ENCODE measurements at regions not wholly inside any gene's neighbourhood (a gene's known extent, or its start where the extent isn't known, plus 50 kb on each side); places are given as distances from the start of the nearest gene placed in this dataset.

DNA sequence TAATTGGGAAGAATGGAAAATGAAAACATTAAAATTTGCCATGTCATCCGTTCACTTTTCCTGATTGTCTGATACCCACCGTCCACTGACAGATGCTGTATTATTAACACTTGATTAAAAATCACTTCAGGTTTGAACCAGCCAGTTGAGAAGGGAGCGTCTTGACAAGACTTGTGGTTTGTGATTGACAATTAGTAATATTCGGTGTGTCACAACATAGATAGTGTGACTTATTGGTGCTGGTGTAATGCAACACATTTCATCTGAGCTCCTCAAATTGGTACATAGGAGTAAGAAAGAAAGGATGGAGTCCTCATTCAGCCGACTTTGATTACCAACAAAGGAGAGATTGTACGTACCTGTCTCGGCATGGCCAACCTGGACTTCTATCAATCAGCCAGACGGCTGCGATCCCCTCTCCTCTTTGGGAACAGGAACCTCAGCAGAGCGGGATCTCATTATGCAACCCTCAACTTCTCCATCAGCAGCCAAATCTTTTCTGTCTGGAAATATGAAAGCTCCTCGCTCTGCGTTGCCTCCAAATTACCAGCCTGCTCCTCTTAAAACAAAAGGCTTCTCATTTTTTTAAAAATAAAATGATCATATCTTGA lies 211.7 kb upstream of the MVB12B start:
- no peaks in the 10 kb centered on the region for H3K79me2 ChIP-seq (ENCODE audit: control insufficient read depth, insufficient read depth, low read length)
- ChIA-PET POLR2A (interaction anchor here (0.6 to 1.0 kb wide), 3 partner anchors 30 to 317 kb away, joined by 3 read pairs; no protein-coding TSS in a partner anchor), CTCF (ENCODE audit: low intra/inter-chr PET ratio) (no interaction called here)
- H3K36me3 ChIP-seq (ENCODE audit: control insufficient read depth, insufficient read depth, low read length) = no peaks in the 10 kb centered on the region
- in situ Hi-C loops (cut with MboI) (no loop called here), intact Hi-C loops (cut with micrococcal nuclease) (no loop called here)
- H3K27ac ChIP-seq (ENCODE audit: extremely low read depth, low read depth, low read length) = no peak overlapping the region
- BruUV-seq (replicated peaks) = no TSS peak
- no peaks in the 10 kb centered on the region for H4K20me1 ChIP-seq (replicated peaks; ENCODE audit: control insufficient read depth, insufficient read depth, low read length)
- no peaks in the 10 kb centered on the region for H3K9me3 ChIP-seq (replicated peaks; ENCODE audit: control insufficient read depth, insufficient read depth, low read depth, low read length)
- ATAC-seq (no peak), FAIRE-seq (no peak), DNase-seq (ENCODE audit: extremely low read depth in 1 of 4, low spot score in 3 of 4) (no peak)
- no peaks in the 10 kb centered on the region for H3K9me1 ChIP-seq (ENCODE audit: control insufficient read depth, insufficient read depth, low read length)
- H3K9ac ChIP-seq (ENCODE audit: insufficient read depth in 1 of 2, low read depth in 2 of 2, low read length in 2 of 2) = no peak overlapping the region
- H3K4me2 ChIP-seq (ENCODE audit: insufficient read depth, low read length) = no peak overlapping the region
- 0% methylated on average over 12 of the region's 12 CpGs for WGBS (ENCODE audit: insufficient coverage, low coverage, missing lambda C conversion rate)
- H2AFZ ChIP-seq (ENCODE audit: low read depth, low read length) = no peak overlapping the region
- peaks cover 4 to 41% of the 10 kb centered on the region in 2 experiments; a peak in 4 of 5 replicates for H3K27me3 ChIP-seq (ENCODE audit: control insufficient read depth in 2 of 2, insufficient read depth in 2 of 2, low read length in 2 of 2)
- no peaks in the 10 kb centered on the region for H3K4me1 ChIP-seq (replicated peaks in 1 of 2; ENCODE audit: control insufficient read depth in 2 of 2, insufficient read depth in 2 of 2, low read length in 2 of 2)
- no peak for TF ChIP-seq TCFL5 (CRISPR knock-in tag; conservative IDR thresholded peaks at IDR 0.05)
- no peak for TF ChIP-seq ZNF354B (CRISPR knock-in tag; IDR thresholded peaks at IDR 0.05)
- TF ChIP-seq MAFG (tag; conservative IDR thresholded peaks at IDR 0.05) = 0 out of 2 replicates have a peak, but pooled peaks have one; percentile 30
- H3K4me3 ChIP-seq = no peak overlapping the region

- ChIA-PET CTCF (ENCODE audit: low intra/inter-chr PET ratio) (no interaction called here), POLR2A (no interaction called here)
- intact Hi-C loops (cut with micrococcal nuclease) = no loop called here
- ATAC-seq (no peak), FAIRE-seq (no peak), DNase-seq (ENCODE audit: extremely low read depth in 1 of 4, low spot score in 3 of 4) (no peak)
- H3K27ac ChIP-seq (ENCODE audit: extremely low read depth, low read depth, low read length) = no peak overlapping the region
- WGBS (ENCODE audit: insufficient coverage, low coverage, missing lambda C conversion rate) = under 1% methylated on average over 17 of the region's 17 CpGs
- H3K9me1 ChIP-seq (ENCODE audit: control insufficient read depth, insufficient read depth, low read length) = no peaks in the 10 kb centered on the region
- no peak overlapping the region for H3K9ac ChIP-seq (ENCODE audit: insufficient read depth in 1 of 2, low read depth in 2 of 2, low read length in 2 of 2)
- no peaks in the 10 kb centered on the region for H3K79me2 ChIP-seq (ENCODE audit: control insufficient read depth, insufficient read depth, low read length)
- no peak overlapping the region for H3K4me3 ChIP-seq
- no peaks in the 10 kb centered on the region for H3K36me3 ChIP-seq (ENCODE audit: control insufficient read depth, insufficient read depth, low read length)
- no peaks in the 10 kb centered on the region for H4K20me1 ChIP-seq (replicated peaks; ENCODE audit: control insufficient read depth, insufficient read depth, low read length)
- no peak overlapping the region for H2AFZ ChIP-seq (ENCODE audit: low read depth, low read length)
- peaks cover 4 to 40% of the 10 kb centered on the region in 2 experiments; a peak in 4 of 5 replicates for H3K27me3 ChIP-seq (ENCODE audit: control insufficient read depth in 2 of 2, insufficient read depth in 2 of 2, low read length in 2 of 2)
- no peaks in the 10 kb centered on the region for H3K9me3 ChIP-seq (replicated peaks; ENCODE audit: control insufficient read depth, insufficient read depth, low read depth, low read length)
- in situ Hi-C loops (cut with MboI) = no loop called here
- no TSS peak for BruUV-seq (replicated peaks)
- no peak overlapping the region for H3K4me2 ChIP-seq (ENCODE audit: insufficient read depth, low read length)
- no peaks in the 10 kb centered on the region for H3K4me1 ChIP-seq (replicated peaks in 1 of 2; ENCODE audit: control insufficient read depth in 2 of 2, insufficient read depth in 2 of 2, low read length in 2 of 2)
- no peak for TF ChIP-seq ZNF507 (tag; conservative IDR thresholded peaks at IDR 0.05)
- TF ChIP-seq CBFA2T3 (IDR thresholded peaks at IDR 0.05) = no peak
- no peak for TF ChIP-seq KLF13 (tag; IDR thresholded peaks at IDR 0.05; ENCODE audit: borderline replicate concordance, low read depth)
- TF ChIP-seq ZFPM2 (CRISPR knock-in tag; IDR thresholded peaks at IDR 0.05) = no peak
- TF ChIP-seq TBP (optimal IDR thresholded peaks at IDR 0.05; ENCODE audit: low read depth, low read length) = no peak
- no peak for TF ChIP-seq ZNF695 (CRISPR knock-in tag; IDR thresholded peaks at IDR 0.05)
- no peak for TF ChIP-seq ZNF140 (CRISPR knock-in tag; IDR thresholded peaks at IDR 0.05)
- TF ChIP-seq E2F4 (CRISPR knock-in tag; IDR thresholded peaks at IDR 0.05; ENCODE audit: low read depth) = no peak
- no peak for TF ChIP-seq MYC (IDR thresholded peaks at IDR 0.05; ENCODE audit: low read depth, low read length)
- TF ChIP-seq MYC (CRISPR knock-in tag; IDR thresholded peaks at IDR 0.05; ENCODE audit: borderline replicate concordance, low read depth) = no peak
- TF ChIP-seq SRSF1 (IDR thresholded peaks at IDR 0.05; ENCODE audit: low read depth, low read length) = no peak
- no peak for TF ChIP-seq KAT8 (IDR thresholded peaks at IDR 0.05; ENCODE audit: low read depth)
Measured at GRCh38 chr9:126116351-126117157, 210.1 kb upstream of the MVB12B start.

All from K562 (cell line).